Type B pancreatic cell (in vitro differentiated cells): ENCODE measurements at regions not wholly inside any gene's neighbourhood (a gene's known extent, or its start where the extent isn't known, plus 50 kb on each side); places are given as distances from the start of the nearest gene placed in this dataset.

ENCODE experiments used
- DNase-seq: peaks from one replicate; pipeline ENCODE4 v3.0.0; 2021; ENCODE audit warnings: mixed read lengths; ENCODE audit not compliant: unreplicated experiment; ENCODE audit errors: extremely low spot score
- H3K27ac Mint-ChIP-seq: 2 replicates; pipeline ENCODE4 v1.8.0; 2021; ENCODE audit warnings: mild to moderate bottlenecking, mixed read lengths
- H3K27me3 Mint-ChIP-seq: 2 replicates; pipeline ENCODE4 v1.8.0; 2021; ENCODE audit warnings: mixed read lengths
- H3K36me3 Mint-ChIP-seq: 2 replicates; pipeline ENCODE4 v1.8.0; 2021; ENCODE audit warnings: mixed read lengths
- H3K4me1 Mint-ChIP-seq: one replicate; pipeline ENCODE4 v1.8.0; 2021; ENCODE audit warnings: mixed read lengths; ENCODE audit not compliant: unreplicated experiment
- H3K4me3 Mint-ChIP-seq: 2 replicates; pipeline ENCODE4 v1.8.0; 2021; ENCODE audit warnings: mild to moderate bottlenecking, mixed read lengths
- H3K9me3 Mint-ChIP-seq: 2 replicates; pipeline ENCODE4 v1.8.0; 2021; ENCODE audit warnings: mixed read lengths
- TF ChIP-seq, protein P1 (sequence below): fragments of 200-600 bp; sonication (generic); conservative IDR thresholded peaks from 2 replicates; pipeline ENCODE4 v1.5.0; 2021; ENCODE audit warnings: antibody characterized with exemption, mild to moderate bottlenecking

DNA sequence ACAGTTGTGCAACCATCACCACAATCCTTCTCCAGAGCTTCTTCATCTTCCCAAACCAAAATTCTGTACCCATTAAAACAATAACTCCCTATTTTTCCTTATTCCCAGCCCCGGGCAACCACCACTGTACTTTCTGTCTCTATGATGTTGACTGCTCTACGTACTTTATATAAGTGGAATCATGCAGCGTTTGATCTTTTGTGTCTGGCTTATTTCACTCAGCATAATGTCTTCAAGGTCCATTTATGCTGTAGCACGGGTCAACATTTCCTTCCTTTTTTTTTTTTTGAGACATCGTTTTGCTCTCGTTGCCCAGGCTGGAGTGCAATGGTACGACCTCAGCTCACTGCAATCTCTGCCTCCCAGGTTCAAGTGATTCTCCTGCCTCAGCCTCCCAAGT is 162.7 kb upstream of the GSC start:
- H3K27me3 Mint-ChIP-seq: peaks cover 6% of the 10 kb centered on the region
- DNase-seq: no peak
- TF ChIP-seq, protein P1, sequence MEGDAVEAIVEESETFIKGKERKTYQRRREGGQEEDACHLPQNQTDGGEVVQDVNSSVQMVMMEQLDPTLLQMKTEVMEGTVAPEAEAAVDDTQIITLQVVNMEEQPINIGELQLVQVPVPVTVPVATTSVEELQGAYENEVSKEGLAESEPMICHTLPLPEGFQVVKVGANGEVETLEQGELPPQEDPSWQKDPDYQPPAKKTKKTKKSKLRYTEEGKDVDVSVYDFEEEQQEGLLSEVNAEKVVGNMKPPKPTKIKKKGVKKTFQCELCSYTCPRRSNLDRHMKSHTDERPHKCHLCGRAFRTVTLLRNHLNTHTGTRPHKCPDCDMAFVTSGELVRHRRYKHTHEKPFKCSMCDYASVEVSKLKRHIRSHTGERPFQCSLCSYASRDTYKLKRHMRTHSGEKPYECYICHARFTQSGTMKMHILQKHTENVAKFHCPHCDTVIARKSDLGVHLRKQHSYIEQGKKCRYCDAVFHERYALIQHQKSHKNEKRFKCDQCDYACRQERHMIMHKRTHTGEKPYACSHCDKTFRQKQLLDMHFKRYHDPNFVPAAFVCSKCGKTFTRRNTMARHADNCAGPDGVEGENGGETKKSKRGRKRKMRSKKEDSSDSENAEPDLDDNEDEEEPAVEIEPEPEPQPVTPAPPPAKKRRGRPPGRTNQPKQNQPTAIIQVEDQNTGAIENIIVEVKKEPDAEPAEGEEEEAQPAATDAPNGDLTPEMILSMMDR: no peak
- no peak overlapping the region for H3K4me3 Mint-ChIP-seq
- peaks cover 3% of the 10 kb centered on the region for H3K4me1 Mint-ChIP-seq
- H3K9me3 Mint-ChIP-seq: no peaks in the 10 kb centered on the region
- H3K36me3 Mint-ChIP-seq: no peaks in the 10 kb centered on the region
- H3K27ac Mint-ChIP-seq: no peak overlapping the region

DNA sequence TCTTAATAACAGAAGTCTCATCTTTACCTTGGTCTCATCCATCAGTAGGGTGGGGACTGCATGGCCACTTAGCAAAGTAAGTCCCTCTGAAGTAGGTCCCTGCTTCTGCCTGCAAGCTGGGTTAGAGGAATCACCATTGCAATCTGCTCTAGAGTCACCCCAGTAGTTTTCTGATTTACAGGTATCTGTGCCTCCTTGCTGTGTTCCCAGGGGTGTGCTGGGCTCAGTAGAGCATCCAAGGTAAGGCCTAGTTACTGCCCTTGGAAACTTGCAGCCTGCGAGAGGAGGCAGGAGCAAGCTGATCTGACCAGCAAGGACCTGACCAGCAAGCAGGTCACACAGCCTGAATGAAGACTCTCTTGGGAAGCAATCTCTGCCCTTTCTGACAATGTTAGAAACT is 160.8 kb upstream of the GSC start:
- TF ChIP-seq, protein P1: no peak
- Mint-ChIP-seq H3K9me3 (no peaks in the 10 kb centered on the region), H3K27me3 (peaks cover 6% of the 10 kb centered on the region), H3K4me3 (no peak overlapping the region), H3K36me3 (no peaks in the 10 kb centered on the region), H3K4me1 (peaks cover 3% of the 10 kb centered on the region), H3K27ac (no peak overlapping the region)
- no peak for DNase-seq

DNA sequence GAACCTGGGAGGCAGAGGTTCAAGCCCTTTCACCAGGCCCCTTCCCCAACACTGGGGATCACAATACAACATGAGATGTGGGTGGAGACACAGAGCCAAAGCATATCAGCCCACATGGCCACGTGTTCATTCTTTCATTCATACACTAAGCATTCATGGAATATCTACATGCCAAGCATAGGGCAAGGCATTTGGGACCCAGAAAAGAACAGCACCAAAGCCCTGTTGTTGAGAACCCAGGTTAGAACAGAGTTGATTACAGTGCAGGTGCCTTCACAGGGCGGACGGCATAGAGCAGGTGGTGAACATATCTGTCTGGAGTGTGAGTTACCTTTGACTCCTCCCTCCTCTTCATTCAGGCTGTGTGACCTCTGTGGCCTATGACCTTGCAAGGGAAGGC is 159.4 kb upstream of the GSC start:
- Mint-ChIP-seq H3K4me3 (no peak overlapping the region), H3K27me3 (no peaks in the 10 kb centered on the region), H3K4me1 (no peaks in the 10 kb centered on the region), H3K36me3 (no peaks in the 10 kb centered on the region), H3K27ac (no peak overlapping the region), H3K9me3 (no peaks in the 10 kb centered on the region)
- no peak for DNase-seq
- TF ChIP-seq, protein P1: no peak

DNA sequence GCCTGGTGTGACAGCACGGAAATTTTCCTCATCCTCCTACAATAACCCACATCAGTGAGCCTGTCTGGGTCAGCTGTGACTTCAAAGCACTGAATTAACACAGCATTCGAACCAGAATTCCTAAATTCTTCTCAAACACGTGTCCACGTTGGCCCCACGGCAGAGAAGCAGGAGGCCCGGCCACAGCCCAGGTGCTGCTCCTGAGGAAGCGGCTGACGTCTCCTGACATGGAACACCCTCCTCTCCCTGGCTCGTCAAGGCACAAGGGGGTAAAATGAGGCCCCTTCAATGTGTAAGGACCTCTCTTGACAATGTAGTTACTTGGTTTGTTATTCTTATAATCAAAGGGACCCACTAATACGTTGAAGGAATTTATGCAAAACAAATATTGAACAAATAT is 156.3 kb upstream of the GSC start:
- Mint-ChIP-seq H3K4me3 (no peak overlapping the region), H3K36me3 (no peaks in the 10 kb centered on the region), H3K9me3 (no peaks in the 10 kb centered on the region), H3K4me1 (no peaks in the 10 kb centered on the region), H3K27me3 (peaks cover 7% of the 10 kb centered on the region), H3K27ac (no peak overlapping the region)
- no peak for DNase-seq
- TF ChIP-seq, protein P1: no peak

DNA sequence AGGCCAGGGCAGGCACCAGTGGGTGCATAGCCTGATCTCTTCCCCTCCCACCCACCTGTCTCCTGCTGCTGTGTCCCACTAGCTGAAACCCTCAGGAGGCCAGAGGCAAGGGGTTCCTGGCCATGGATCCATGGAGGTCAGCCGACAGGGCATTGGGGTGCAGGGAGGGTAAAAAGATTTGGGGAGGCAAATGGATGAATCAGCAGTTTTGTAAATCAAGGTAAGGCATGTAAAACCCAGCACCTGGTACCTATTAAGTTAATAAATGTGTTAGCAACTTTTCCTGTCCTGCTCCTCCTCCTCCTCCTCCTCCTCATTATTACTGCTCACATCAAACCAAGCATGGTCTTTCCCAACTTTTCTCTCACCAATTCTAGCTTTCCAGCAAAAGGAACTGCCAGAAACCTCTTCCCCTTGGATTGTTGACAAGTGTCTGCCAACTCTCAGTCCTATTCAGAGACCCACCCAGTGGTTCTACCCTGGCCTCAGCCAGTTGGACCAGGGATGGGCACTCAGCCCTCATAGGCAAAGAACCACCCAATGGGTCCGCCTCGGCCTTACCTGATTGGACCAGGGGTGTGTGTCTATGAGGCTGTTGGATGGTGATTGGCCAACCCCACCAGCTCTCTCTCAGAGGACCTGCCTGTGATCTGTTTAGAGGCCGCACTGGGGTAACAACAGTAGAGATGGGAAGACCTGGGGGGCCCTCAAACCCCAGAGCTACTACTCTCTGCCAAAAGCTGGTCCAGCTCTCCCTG is 155.7 kb upstream of the GSC start:
- TF ChIP-seq, protein P1: no peak
- Mint-ChIP-seq H3K27me3 (peaks cover 7% of the 10 kb centered on the region), H3K9me3 (peaks cover under 1% of the 10 kb centered on the region), H3K4me3 (no peak overlapping the region), H3K4me1 (no peaks in the 10 kb centered on the region), H3K36me3 (no peaks in the 10 kb centered on the region), H3K27ac (no peak overlapping the region)
- no peak for DNase-seq

DNA sequence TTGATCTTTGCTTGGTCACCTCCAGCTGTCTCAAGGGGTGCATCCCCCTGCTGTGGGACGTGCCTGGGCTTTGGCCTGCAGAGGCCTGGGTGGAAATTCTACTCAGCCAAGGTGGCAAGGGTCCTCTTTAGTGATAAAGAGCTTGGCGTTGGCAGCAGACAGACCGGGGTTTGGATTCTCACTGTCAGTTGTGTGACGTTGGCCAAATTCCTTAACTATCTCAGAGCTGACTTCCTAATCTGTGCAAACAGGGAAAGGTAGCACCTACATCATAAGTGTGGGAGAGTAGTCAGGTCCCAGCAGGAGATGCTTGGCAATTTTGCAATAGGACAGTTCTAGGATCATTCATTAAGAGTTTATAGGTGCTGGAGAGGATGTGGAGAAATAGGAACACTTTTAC is 154.3 kb upstream of the GSC start:
- DNase-seq: no peak
- H3K27ac Mint-ChIP-seq: no peak overlapping the region
- H3K27me3 Mint-ChIP-seq: peaks cover 10% of the 10 kb centered on the region
- no peaks in the 10 kb centered on the region for H3K4me1 Mint-ChIP-seq
- TF ChIP-seq, protein P1: no peak
- peaks cover 4% of the 10 kb centered on the region for H3K9me3 Mint-ChIP-seq
- H3K36me3 Mint-ChIP-seq: no peaks in the 10 kb centered on the region
- H3K4me3 Mint-ChIP-seq: no peak overlapping the region
